Right atrium auricular region (tissue), 2 donors: ENCODE measurements at regions not wholly inside any gene's neighbourhood (a gene's known extent, or its start where the extent isn't known, plus 50 kb on each side); places are given as distances from the start of the nearest gene placed in this dataset.

Source experiments
- DNase-seq: peaks from one replicate; pipeline ENCODE4 v3.0.0-alpha.2; 2019; ENCODE audit warnings: low spot score
- H3K27ac ChIP-seq, 2 donors: fragments of 200-600 bp; sonication (generic); 1 replicate in 1 of 2; 2 replicates in 1 of 2; pipeline ENCODE4 v1.5.1; 2016 to 2019
- H3K27me3 ChIP-seq, 2 donors: fragments of 200-600 bp; sonication (generic); one replicate each; pipeline versions ENCODE4 v1.5.1 to v1.6.0; 2017 to 2019
- H3K36me3 ChIP-seq: fragments of 200-600 bp; sonication (generic); one replicate; pipeline ENCODE4 v1.5.1; 2016
- H3K4me1 ChIP-seq, 2 donors: fragments of 200-600 bp; sonication (generic); one replicate each; pipeline versions ENCODE4 v1.5.1 to v1.6.0; 2017 to 2019
- H3K4me3 ChIP-seq, 2 donors: fragments of 200-600 bp; sonication (generic); 1 replicate in 1 of 2; 2 replicates in 1 of 2; pipeline ENCODE4 v1.5.1; 2017 to 2019; ENCODE audit warnings: mild to moderate bottlenecking in 1 of 2, moderate library complexity in 1 of 2
- H3K9me3 ChIP-seq, 2 donors: fragments of 200-600 bp; sonication (generic); one replicate each; pipeline ENCODE4 v1.5.1; 2019
- CTCF ChIP-seq, 2 donors: fragments of 200-600 bp; sonication (generic); IDR thresholded peaks; one replicate each; pipeline ENCODE4 v1.5.1; 2019; ENCODE audit warnings: antibody characterized with exemption in 2 of 2

GRCh38 chr1:235006816-235007215, 121.8 kb downstream of the TOMM20 start:
- H3K27me3 ChIP-seq = no peaks in the 10 kb centered on the region
- peaks cover 0 to 5% of the 10 kb centered on the region in 2 donors for H3K4me1 ChIP-seq
- H3K27ac ChIP-seq = no peak overlapping the region
- TF ChIP-seq CTCF (IDR thresholded peaks at IDR 0.05) = no peak
- no peak for DNase-seq
- no peak overlapping the region for H3K4me3 ChIP-seq
- H3K9me3 ChIP-seq = peaks cover 0 to 4% of the 10 kb centered on the region in 2 donors
- no peaks in the 10 kb centered on the region for H3K36me3 ChIP-seq

- Histone ChIP-seq H3K36me3 (no peaks in the 10 kb centered on the region), H3K9me3 (peaks cover 0 to 4% of the 10 kb centered on the region in 2 donors)
- TF ChIP-seq CTCF (IDR thresholded peaks at IDR 0.05) = no peak
Measured at GRCh38 chr1:235006132-235006721, 122.4 kb downstream of the TOMM20 start.

GRCh38 chr1:235004840-235005391, 123.7 kb downstream of the TOMM20 start:
- Histone ChIP-seq H3K27ac (no peak overlapping the region), H3K4me3 (no peak overlapping the region), H3K27me3 (no peaks in the 10 kb centered on the region), H3K9me3 (peaks cover 0 to 4% of the 10 kb centered on the region in 2 donors), H3K4me1 (no peaks in the 10 kb centered on the region), H3K36me3 (no peaks in the 10 kb centered on the region)
- TF ChIP-seq CTCF (IDR thresholded peaks at IDR 0.05) = no peak
- DNase-seq = no peak

More at GRCh38 chr1:235006132-235006721, 122.4 kb downstream of the TOMM20 start:
- DNase-seq = no peak
- no peaks in the 10 kb centered on the region for H3K27me3 ChIP-seq
- H3K4me1 ChIP-seq = no peaks in the 10 kb centered on the region
- H3K4me3 ChIP-seq = no peak overlapping the region
- no peak overlapping the region for H3K27ac ChIP-seq

- H3K27ac ChIP-seq = no peak overlapping the region
- H3K4me1 ChIP-seq = no peaks in the 10 kb centered on the region
- H3K36me3 ChIP-seq = no peaks in the 10 kb centered on the region
- H3K27me3 ChIP-seq = no peaks in the 10 kb centered on the region
- H3K4me3 ChIP-seq = no peak overlapping the region
- no peak for DNase-seq
- TF ChIP-seq CTCF (IDR thresholded peaks at IDR 0.05) = no peak
- H3K9me3 ChIP-seq = peaks cover 0 to 4% of the 10 kb centered on the region in 2 donors
Measured at GRCh38 chr1:235004276-235004675, 124.4 kb downstream of the TOMM20 start.

- Histone ChIP-seq H3K27ac (no peak overlapping the region), H3K9me3 (peaks cover 0 to 2% of the 10 kb centered on the region in 2 donors), H3K36me3 (no peaks in the 10 kb centered on the region), H3K4me1 (peaks cover 0 to 14% of the 10 kb centered on the region in 2 donors), H3K27me3 (no peaks in the 10 kb centered on the region), H3K4me3 (no peak overlapping the region)
- no peak for DNase-seq
- TF ChIP-seq CTCF (IDR thresholded peaks at IDR 0.05) = no peak
Measured at GRCh38 chr1:235002706-235003300, 125.8 kb downstream of the TOMM20 start.
